Non-pigmented ciliary epithelial cell (primary cell): ENCODE measurements at regions not wholly inside any gene's neighbourhood (a gene's known extent, or its start where the extent isn't known, plus 50 kb on each side); places are given as distances from the start of the nearest gene placed in this dataset.
A peak's percentile ranks its signal among the peaks of the same experiment; 100 is the strongest.
"Not testable (repeated sequence)": the region's sequence is repeated elsewhere in the genome, so short reads cannot be mapped to it uniquely, and the experiment has no call there.

Experiments
- DNase-seq: peaks from one replicate; pipeline ENCODE4 v3.0.0-alpha.2; 2010; ENCODE audit warnings: low read depth

DNA sequence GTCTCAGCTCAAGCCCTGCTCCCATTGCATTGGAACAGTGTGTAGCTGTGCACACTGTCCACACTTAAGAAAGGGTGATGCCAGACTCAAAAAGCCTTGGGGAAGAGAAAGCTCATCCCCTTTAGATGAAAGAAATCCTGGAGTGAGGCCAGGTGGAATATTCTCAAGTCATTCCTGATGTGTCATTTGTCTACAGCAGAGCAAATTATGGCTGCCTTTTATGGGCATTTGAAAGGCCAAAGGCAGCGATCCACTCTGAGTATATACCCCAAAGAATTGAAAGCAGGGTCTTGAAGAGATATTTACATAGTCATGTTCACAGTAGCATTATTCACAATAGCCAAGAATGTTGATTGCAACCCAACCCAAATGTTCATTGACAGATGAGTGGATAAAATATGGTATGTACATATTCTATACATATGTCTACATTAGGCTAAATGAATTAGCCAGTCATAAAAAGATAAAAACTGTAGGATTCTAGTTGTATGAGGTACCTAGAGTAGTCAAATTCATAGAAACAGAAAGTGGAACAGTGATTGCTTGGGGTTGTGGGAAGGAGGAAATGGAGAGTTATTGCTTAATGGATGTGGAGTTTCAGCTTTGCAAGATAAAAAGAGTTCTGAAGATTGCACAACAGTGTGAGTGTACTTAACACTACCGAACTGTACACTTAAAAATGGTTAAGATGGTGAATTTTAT, 214.9 kb downstream of the KCNRG start:
- peak; percentile 27 for DNase-seq

DNA sequence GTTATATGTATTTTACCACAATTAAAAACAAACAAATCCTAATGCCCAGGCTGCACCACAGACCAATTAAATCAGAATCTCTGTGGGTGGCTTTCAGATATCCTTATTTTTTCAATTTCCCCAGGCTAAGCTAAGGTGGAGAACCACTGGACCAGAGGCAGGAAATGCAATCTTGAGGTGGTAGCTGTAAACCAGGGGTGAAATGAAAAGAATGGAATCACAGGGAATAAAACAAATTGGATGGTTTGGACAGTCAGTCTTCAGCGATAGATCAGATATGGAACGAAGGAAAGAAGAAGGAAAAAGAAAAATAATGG, 215.4 kb downstream of the KCNRG start:
- DNase-seq: no peak

- DNase-seq: not testable (repeated sequence)
These were observed 218.3 kb downstream of the KCNRG start for GRCh38 chr13:50233574-50233973.

GRCh38 chr13:50235604-50236342, 220.5 kb downstream of the KCNRG start:
- DNase-seq: no peak

DNA sequence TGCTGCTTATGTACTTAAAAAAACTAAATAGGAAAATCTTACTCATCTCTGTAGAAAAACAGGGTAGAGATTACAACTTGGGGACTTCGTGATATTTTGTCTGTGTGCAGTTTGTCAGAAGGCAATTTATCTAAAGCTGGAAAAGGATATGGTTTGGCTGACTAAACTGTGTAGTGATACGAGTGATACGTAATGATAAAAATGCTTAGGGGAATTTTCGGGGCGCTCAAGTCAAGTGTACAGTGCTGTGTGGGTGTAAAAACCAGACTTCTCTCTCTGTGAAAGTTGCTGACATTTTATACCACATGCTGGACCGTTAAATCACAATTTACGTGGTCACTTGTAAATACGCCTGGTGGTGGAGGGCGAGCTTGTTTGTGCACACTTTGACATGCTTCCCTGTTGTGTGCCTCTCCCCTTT, 221.7 kb downstream of the KCNRG start:
- no peak for DNase-seq

- no peak for DNase-seq
These were observed 223.7 kb downstream of the KCNRG start for GRCh38 chr13:50238922-50239321.

- no peak for DNase-seq
These were observed 226.2 kb downstream of the KCNRG start for GRCh38 chr13:50241479-50241878.

DNA sequence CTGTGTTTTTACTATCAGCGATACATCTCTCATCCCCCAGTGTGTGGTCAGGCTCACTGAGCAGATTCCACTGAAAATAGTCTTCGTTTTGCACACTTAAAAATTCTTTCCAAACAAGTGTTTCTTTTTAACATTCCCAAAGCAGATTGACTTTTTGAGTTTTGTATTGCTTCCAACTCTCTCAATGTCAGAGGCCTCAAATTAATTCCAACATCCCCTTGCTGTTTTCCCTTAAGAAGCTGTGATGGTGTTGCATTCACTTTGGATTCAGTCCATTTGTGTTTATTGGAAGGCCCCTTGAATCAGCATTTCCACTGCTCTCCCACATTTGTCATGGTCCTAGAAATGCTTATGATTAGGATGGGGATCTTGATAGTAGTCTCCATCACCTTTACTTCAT, 228.7 kb downstream of the KCNRG start:
- no peak for DNase-seq

DNA sequence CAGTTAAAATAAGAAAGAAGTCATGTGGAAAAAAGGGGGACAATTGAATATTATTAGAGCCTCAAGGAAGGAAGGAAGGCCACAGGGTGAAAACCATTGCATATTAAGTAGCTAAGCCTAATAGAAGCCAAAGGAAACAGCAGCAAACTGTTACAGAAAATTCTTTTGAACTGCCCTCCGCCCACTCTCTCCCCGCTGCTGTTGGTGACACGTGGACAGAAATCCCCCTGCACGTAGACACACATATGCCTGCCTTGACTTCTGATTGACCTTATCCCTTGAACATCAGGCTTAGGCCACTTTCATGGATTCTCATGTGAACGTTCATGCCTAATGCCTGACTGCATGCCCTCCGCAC, 229.1 kb downstream of the KCNRG start:
- DNase-seq: no peak

DNA sequence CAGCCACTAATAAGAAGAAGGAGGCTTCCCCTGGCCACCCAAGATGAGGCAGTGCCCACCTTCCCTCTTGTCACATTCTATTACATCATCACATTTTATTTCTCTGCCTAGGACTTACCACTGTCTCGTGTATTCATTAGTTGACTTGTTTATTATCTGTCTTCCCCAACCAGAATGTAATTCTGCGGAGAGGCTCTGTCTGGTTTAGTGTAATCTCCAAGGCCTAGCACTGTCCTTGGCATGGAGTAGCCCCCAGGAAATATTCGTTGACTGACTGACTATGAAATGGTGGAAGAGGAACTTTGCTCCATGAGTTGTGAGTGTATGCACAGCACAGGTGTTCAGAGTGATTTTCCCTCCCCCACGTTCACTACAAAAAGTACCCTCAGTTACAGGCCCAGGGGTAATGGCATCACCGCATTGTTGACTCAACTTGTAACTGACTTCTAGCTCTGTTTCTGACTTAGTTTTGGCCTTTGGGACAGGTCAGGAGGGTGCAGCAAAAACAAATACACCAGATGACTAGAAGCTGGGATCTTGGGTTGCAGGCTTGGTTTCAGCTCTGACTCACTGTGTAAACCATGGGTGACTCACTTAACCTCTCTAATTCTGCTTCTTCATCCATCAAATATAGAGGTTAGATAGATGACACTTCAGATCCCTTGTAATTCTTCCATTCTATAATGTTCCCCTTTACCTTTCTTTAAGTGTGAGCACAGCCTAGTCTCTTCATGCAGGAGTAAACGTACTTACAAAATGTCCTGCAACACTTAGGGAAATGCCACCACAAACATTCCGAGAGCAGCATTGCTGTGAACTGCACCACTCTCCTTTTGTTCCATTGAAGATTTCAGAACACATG, 229.7 kb downstream of the KCNRG start:
- DNase-seq: no peak

GRCh38 chr13:50247223-50247622, 232.0 kb downstream of the KCNRG start:
- no peak for DNase-seq

- DNase-seq: no peak
These were observed 233.4 kb downstream of the KCNRG start for GRCh38 chr13:50248516-50249143.

DNA sequence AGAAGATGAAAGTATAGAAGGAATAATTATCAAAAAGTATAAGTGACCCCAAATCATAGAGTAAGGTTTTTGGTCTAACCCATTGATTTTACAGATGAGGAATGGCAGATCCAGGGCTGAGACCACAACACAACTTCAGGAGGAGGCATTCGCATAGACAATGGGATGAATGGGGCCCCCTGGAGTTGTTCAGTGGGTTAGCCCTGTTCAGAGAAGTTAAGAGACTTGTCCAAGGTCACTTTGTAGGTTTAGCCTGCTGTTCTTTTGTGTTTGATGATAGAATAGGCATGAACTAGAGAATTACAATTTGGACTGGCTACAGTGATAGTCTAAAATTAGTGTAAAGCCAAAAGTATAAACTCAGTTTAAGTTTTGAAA, 233.9 kb downstream of the KCNRG start:
- DNase-seq: no peak

DNA sequence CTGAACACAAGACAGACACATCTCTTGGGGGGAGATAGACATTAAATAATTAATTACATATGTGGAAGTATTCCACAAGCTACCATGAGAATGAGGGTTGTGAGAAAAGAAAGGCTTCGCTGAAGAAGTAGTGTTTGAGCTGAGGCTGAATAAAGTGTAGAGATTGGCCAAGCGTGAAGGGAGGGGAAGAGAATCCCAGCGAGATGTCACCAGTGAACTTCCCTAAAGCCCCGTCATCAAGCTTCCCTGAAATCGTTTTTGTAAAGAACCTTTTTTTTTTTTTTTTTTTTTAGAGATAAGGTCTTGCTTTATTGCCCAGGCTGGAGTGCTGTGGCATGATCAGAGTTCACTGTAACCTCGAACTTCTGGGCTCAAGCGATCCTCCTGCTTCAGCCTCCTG, 235.2 kb downstream of the KCNRG start:
- no peak for DNase-seq

- DNase-seq: no peak
These were observed 240.4 kb downstream of the KCNRG start for GRCh38 chr13:50255639-50256038.

GRCh38 chr13:50256536-50257321, 241.5 kb downstream of the KCNRG start:
- DNase-seq: not testable (repeated sequence)

GRCh38 chr13:50257646-50258045, 242.4 kb downstream of the KCNRG start:
- no peak for DNase-seq

DNA sequence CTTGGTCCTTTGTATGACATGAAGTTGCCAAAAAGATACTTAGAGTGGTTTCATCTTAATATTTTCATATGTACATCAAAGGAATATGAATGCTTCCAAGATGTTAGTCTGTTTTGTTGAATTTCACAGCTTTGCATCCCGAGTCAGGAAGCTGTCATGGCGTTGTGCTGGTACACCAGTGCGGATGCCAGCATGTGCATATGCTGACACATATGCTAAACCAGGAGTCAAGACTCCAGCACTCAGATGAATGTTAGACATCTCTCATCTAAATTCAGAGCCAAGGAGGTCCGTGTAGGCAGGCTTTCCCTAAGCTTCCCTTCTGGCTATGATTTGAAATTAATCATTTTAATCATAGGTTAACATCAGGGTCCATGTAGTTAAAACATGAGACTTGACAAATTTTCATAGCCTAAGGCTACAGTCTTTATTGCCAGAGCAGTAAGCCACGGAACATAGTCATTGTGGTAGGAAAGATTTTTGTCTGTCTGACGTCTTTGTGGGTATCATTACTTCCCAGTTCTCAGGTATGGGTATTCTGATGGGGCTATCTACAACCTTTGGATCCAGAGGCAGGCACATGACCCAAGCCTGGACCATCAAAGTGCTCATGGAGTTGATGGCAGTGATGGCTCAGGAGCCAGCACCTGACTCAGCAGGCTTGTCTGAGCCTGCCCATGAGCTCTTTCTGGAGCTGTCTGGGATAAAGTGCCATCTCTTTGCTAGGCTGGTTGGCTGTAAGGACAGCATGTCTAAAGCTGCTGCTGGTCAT, 246.1 kb downstream of the KCNRG start:
- no peak for DNase-seq

- no peak for DNase-seq
These were observed 251.8 kb downstream of the KCNRG start for GRCh38 chr13:50267066-50267465.

DNA sequence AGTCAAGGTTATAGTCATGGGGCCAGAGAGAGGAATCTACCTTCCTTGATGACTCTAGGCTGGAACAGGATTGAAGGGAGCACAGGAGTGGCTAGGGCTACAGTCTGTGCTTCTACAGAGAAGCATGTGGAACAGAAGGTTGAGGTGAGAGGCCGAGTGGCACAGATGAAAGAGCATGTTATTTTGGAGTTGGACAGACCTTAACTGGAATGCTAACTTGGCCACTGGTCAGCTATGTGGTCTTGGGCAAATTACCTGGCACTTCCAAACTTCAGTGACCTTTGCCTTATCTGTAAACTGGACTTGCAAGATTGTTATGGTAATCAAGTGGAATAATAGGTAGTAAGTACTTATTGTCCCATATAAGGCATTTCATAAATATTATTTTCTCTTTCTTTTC, 252.7 kb downstream of the KCNRG start:
- no peak for DNase-seq

- no peak for DNase-seq
These were observed 253.3 kb downstream of the KCNRG start for GRCh38 chr13:50268500-50268899.
